ENCODE measurements at regions not wholly inside any gene's neighbourhood (a gene's known extent, or its start where the extent isn't known, plus 50 kb on each side); places are given as distances from the start of the nearest gene placed in this dataset.

- TF ChIP-seq CTCF (IDR thresholded peaks at IDR 0.05; ENCODE audit: low read length) = no peak
- TF ChIP-seq EZH2 (IDR thresholded peaks at IDR 0.05; ENCODE audit: borderline replicate concordance, low read length) = no peak
Measured at GRCh38 chr1:69246710-69247109, 321.0 kb upstream of the LRRC7 start.
